ENCODE measurements at regions not wholly inside any gene's neighbourhood (a gene's known extent, or its start where the extent isn't known, plus 50 kb on each side); places are given as distances from the start of the nearest gene placed in this dataset.

DNA sequence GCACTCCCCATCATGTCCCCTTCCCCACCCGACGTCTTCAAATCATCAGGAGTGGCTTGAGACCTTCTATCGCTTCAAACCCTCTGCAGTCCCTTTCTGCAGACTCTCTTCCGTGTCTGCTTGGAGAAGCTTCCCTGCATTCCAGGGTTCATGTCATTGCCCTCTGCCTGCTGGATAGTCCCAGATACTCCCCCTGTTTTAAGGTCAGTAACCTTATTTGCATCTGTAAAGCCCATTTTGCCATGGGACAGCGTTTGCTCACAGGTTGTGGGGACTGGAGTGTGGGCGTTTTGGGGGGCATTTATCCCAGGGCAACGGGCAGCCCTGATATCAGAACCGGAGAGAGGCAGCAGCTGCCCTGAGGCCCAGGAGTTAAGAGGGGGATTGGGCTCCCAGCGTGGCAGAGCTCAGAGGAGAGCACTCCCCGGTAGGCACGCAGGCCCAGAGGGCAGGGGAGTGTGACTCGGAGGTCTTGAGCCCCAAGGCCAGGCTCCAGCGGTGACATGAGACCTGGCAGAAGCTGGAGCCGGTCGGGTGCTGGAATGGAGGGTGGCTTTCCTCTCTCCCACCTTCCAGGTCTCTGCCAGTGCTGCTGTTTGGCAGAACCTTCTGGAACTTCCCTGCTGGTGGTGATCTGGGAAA lies 73.8 kb downstream of the RTP5 start:
- no peak for DNase-seq (ENCODE audit: low read depth)

DNA sequence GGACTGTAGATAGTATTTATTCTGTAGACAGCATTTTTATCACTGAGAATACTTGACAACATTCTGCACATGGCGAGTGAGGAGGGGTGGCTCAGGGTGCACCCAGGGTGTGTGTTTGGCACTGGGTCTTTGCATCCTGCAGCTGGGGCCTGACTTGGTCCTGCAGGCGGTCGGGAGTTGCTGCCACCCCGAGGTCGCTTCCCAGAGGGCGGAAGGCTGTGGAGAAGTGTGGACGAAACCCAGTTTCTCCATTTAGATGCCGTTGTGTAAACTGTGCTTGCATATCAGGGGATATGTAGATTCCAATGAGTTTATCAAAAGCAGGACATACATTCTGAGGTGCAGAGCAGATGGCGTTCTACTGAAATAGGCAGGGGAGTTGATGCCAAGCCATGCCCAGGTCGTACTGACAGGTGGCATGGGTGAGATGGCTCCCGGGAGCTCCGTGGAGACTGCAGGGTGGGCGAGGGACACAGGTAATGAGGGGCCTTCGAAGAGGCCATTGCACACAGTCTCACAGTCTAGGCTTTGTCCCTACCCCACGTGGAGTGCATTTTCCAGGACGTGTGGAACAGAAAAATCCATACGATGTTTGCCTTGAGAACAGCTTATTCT lies 74.5 kb downstream of the RTP5 start:
- DNase-seq (ENCODE audit: low read depth): no peak

GRCh38 chr2:241944821-241945220 lies 75.3 kb downstream of the RTP5 start:
- no peak for DNase-seq (ENCODE audit: low read depth)

GRCh38 chr2:241945311-241945710 lies 75.8 kb downstream of the RTP5 start:
- DNase-seq (ENCODE audit: low read depth): no peak

- DNase-seq (ENCODE audit: low read depth): no peak
These were observed 76.3 kb downstream of the RTP5 start for GRCh38 chr2:241945803-241946202.

DNA sequence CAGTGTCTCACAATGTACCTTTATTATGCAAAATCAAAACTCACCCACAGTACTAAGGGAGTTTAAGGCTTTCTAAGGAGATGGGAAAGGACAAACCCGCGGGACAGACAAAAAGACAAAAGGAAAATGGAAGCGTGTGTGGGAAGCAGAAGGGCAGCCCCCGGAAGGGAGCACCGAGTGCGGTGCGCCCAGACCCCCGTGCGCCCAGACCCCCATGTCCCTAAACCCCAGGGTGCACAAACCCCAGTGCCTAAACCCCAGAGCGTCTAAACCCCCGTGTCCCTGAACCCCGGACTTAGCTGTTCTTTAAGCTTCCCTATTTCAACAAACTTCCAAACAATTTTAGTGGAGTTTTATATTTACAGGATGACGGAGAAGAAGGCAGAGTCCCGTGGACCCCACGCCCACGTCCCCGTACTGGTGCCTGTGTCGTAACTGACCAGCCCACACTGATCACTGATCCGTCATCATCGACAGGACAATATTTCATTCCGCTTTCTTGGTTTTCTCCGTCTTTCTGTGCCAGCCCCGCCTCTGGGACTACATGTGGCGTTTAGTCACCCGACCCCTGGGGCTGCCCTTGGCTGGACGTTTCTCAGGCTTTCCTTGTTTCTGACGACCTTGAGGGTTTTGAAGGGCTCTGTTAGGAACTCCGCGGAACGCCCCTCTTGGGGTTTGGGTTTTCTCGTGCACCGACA lies 76.9 kb downstream of the RTP5 start:
- DNase-seq (ENCODE audit: low read depth): no peak

DNA sequence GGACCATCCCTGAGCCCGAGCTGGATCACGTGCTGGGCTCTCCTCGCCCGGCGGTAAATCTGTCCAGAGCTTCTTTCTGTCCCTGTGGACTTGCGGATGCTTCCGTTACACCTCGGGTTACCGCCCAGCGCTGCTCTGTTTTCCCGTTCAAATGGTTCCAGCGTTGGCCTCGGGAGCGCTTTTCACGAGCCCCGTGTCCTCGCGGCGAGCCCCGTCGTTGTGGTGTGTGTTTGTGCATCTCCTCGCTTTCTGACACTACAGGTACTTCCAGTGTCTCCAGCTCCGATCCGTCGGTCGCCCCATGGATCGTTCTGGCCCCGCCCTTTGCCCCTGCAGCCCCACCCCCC lies 77.4 kb downstream of the RTP5 start:
- no peak for DNase-seq (ENCODE audit: low read depth)

- DNase-seq (ENCODE audit: low read depth): no peak
These were observed 77.9 kb downstream of the RTP5 start for GRCh38 chr2:241947401-241947800.

GRCh38 chr2:241947876-241948275 lies 78.3 kb downstream of the RTP5 start:
- no peak for DNase-seq (ENCODE audit: low read depth)

GRCh38 chr2:241948299-241948897 lies 78.9 kb downstream of the RTP5 start:
- DNase-seq (ENCODE audit: low read depth): no peak

GRCh38 chr2:241948901-241949735 lies 79.6 kb downstream of the RTP5 start:
- DNase-seq (ENCODE audit: low read depth): no peak

GRCh38 chr2:241949736-241950412 lies 80.3 kb downstream of the RTP5 start:
- no peak for DNase-seq (ENCODE audit: low read depth)

GRCh38 chr2:241950413-241951315 lies 81.1 kb downstream of the RTP5 start:
- no peak for DNase-seq (ENCODE audit: low read depth)

- DNase-seq (ENCODE audit: low read depth): no peak
These were observed 81.8 kb downstream of the RTP5 start for GRCh38 chr2:241951316-241951700.

GRCh38 chr2:241951920-241952319 lies 82.4 kb downstream of the RTP5 start:
- DNase-seq (ENCODE audit: low read depth): no peak

DNA sequence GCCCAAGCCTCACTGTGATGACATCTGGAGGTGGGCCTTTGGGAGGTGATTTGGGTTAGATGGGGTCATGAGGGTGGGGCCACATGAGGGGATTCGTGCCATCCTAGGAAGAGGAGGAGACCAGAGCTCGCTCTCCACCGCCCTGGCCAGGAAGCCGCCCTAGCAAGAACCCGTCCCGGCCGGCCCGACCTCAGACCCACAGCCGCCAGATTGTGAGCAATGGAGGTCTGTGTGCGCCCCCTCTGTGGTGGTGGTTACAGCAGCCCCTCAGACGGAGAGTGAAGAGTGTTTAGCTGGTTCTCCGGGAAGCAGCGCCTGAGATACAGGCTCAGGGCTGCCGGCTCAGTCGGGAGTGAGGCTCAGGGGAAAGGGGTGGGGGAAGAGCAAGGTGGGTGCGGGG lies 83.3 kb downstream of the RTP5 start:
- DNase-seq (ENCODE audit: low read depth): no peak

- no peak for DNase-seq (ENCODE audit: low read depth)
These were observed 83.9 kb downstream of the RTP5 start for GRCh38 chr2:241953324-241953928.

GRCh38 chr2:241956521-241957110 lies 87.1 kb downstream of the RTP5 start:
- DNase-seq (ENCODE audit: low read depth): no peak

GRCh38 chr2:241957276-241957675 lies 87.7 kb downstream of the RTP5 start:
- DNase-seq (ENCODE audit: low read depth): no peak
